ENCODE measurements at regions not wholly inside any gene's neighbourhood (a gene's known extent, or its start where the extent isn't known, plus 50 kb on each side); places are given as distances from the start of the nearest gene placed in this dataset.
"Not testable (repeated sequence)": the region's sequence is repeated elsewhere in the genome, so short reads cannot be mapped to it uniquely, and the experiment has no call there.

DNA sequence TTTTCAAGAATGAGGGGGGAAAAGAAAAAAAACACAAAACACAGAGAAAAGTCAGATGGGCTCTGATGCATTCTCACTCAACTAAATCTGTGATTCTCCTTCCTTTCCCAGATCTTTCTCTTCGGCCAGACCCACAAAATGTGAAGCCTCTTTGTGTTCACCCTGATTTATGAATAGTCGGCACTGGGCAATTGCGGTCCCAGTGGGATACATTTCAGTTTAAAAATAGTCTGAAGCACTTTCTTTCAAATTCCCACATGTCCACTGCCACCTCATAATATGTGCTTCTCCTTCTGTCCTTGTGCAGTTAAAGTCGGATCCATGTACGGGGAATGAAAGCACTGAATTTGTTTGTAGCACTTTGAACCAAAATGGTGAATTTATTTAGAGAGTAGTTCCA, 995.4 kb upstream of the WWC1 start:
- no peaks in the 10 kb centered on the region for H3K79me2 ChIP-seq (ENCODE audit: insufficient read depth, low read length)
- peaks cover 0 to 3% of the 10 kb centered on the region in 2 donors for H3K9me3 ChIP-seq (replicated peaks in 1 of 2; ENCODE audit: control insufficient read depth in 1 of 2, insufficient read depth in 1 of 2, low read length in 2 of 2)
- H3K9ac ChIP-seq (ENCODE audit: insufficient read depth, low read length, poor library complexity, severe bottlenecking) = no peak overlapping the region
- no peak overlapping the region for H2AFZ ChIP-seq (ENCODE audit: insufficient read depth, low read depth, low read length, poor library complexity, severe bottlenecking)
- H3K27ac ChIP-seq (ENCODE audit: low read depth in 1 of 2, low read length in 2 of 2) = no peak overlapping the region
- Mint-ChIP-seq H3K36me3 (no peaks in the 10 kb centered on the region), H3K27ac (no peak overlapping the region), H3K4me3 (no peak overlapping the region), H3K9me3 (peaks cover 7 to 19% (median 13%) of the 10 kb centered on the region in 7 donors), H3K4me1 (no peaks in the 10 kb centered on the region), H3K27me3 (ENCODE audit: low read depth in 3 of 3) (peaks cover 0 to 2% (median 0%) of the 10 kb centered on the region in 3 donors)
- H4K20me1 ChIP-seq (ENCODE audit: insufficient read depth, low read length) = no peaks in the 10 kb centered on the region
- intact Hi-C loops (cut with micrococcal nuclease) = no loop called here
- WGBS (ENCODE audit: insufficient coverage) = 67% methylated on average over 1 of the region's 5 CpGs
- no peaks in the 10 kb centered on the region for H3K36me3 ChIP-seq (replicated peaks in 1 of 2; ENCODE audit: control insufficient read depth in 1 of 2, insufficient read depth in 2 of 2, low read length in 2 of 2)
- no peaks in the 10 kb centered on the region for H3K27me3 ChIP-seq (ENCODE audit: control insufficient read depth in 2 of 2, insufficient read depth in 2 of 2, low read length in 2 of 2)
- no peak for DNase-seq
- no peak for TF ChIP-seq CTCF (IDR thresholded peaks at IDR 0.05)
- H3K4me2 ChIP-seq (replicated peaks; ENCODE audit: extremely low read depth, low read length, poor library complexity, severe bottlenecking) = no peak overlapping the region
- H3K4me3 ChIP-seq (replicated peaks in 1 of 3; ENCODE audit: low read depth in 2 of 3, low read length in 3 of 3) = no peak overlapping the region
- H3K4me1 ChIP-seq (ENCODE audit: control insufficient read depth in 1 of 2, insufficient read depth in 2 of 2, low read length in 2 of 2) = no peaks in the 10 kb centered on the region

GRCh38 chr5:167296661-167297060, 994.8 kb upstream of the WWC1 start:
- peaks cover 11 to 23% (median 17%) of the 10 kb centered on the region in 7 donors for H3K9me3 Mint-ChIP-seq

GRCh38 chr5:167299861-167300260, 991.6 kb upstream of the WWC1 start:
- H3K36me3 Mint-ChIP-seq; H3K27ac Mint-ChIP-seq; DNase-seq; H3K9me3 ChIP-seq (replicated peaks in 1 of 2; ENCODE audit: control insufficient read depth in 1 of 2, insufficient read depth in 1 of 2, low read length in 2 of 2); H3K4me2 ChIP-seq (replicated peaks; ENCODE audit: extremely low read depth, low read length, poor library complexity, severe bottlenecking); H3K27ac ChIP-seq (ENCODE audit: low read depth in 1 of 2, low read length in 2 of 2); H3K9ac ChIP-seq (ENCODE audit: insufficient read depth, low read length, poor library complexity, severe bottlenecking); intact Hi-C loops (cut with micrococcal nuclease); H3K4me3 ChIP-seq (replicated peaks in 1 of 3; ENCODE audit: low read depth in 2 of 3, low read length in 3 of 3); H4K20me1 ChIP-seq (ENCODE audit: insufficient read depth, low read length); H3K27me3 ChIP-seq (ENCODE audit: control insufficient read depth in 2 of 2, insufficient read depth in 2 of 2, low read length in 2 of 2); H2AFZ ChIP-seq (ENCODE audit: insufficient read depth, low read depth, low read length, poor library complexity, severe bottlenecking); H3K27me3 Mint-ChIP-seq (ENCODE audit: low read depth in 3 of 3); H3K4me3 Mint-ChIP-seq; H3K4me1 Mint-ChIP-seq; H3K36me3 ChIP-seq (replicated peaks in 1 of 2; ENCODE audit: control insufficient read depth in 1 of 2, insufficient read depth in 2 of 2, low read length in 2 of 2); H3K4me1 ChIP-seq (ENCODE audit: control insufficient read depth in 1 of 2, insufficient read depth in 2 of 2, low read length in 2 of 2); H3K79me2 ChIP-seq (ENCODE audit: insufficient read depth, low read length): not testable (repeated sequence)
- peaks cover 11 to 29% (median 22%) of the 10 kb centered on the region in 7 donors for H3K9me3 Mint-ChIP-seq
- WGBS (ENCODE audit: insufficient coverage) = 88% methylated on average over 6 of the region's 7 CpGs

More at GRCh38 chr5:167296661-167297060, 994.8 kb upstream of the WWC1 start:
- Histone ChIP-seq H3K27me3 (ENCODE audit: control insufficient read depth in 2 of 2, insufficient read depth in 2 of 2, low read length in 2 of 2) (no peaks in the 10 kb centered on the region), H4K20me1 (ENCODE audit: insufficient read depth, low read length) (no peaks in the 10 kb centered on the region), H3K27ac (ENCODE audit: low read depth in 1 of 2, low read length in 2 of 2) (no peak overlapping the region), H3K9me3 (replicated peaks in 1 of 2; ENCODE audit: control insufficient read depth in 1 of 2, insufficient read depth in 1 of 2, low read length in 2 of 2) (peaks cover 0 to 3% of the 10 kb centered on the region in 2 donors), H3K4me1 (ENCODE audit: control insufficient read depth in 1 of 2, insufficient read depth in 2 of 2, low read length in 2 of 2) (no peaks in the 10 kb centered on the region), H3K4me3 (replicated peaks in 1 of 3; ENCODE audit: low read depth in 2 of 3, low read length in 3 of 3) (no peak overlapping the region), H3K9ac (ENCODE audit: insufficient read depth, low read length, poor library complexity, severe bottlenecking) (no peak overlapping the region), H2AFZ (ENCODE audit: insufficient read depth, low read depth, low read length, poor library complexity, severe bottlenecking) (no peak overlapping the region), H3K4me2 (replicated peaks; ENCODE audit: extremely low read depth, low read length, poor library complexity, severe bottlenecking) (no peak overlapping the region), H3K79me2 (ENCODE audit: insufficient read depth, low read length) (no peaks in the 10 kb centered on the region), H3K36me3 (replicated peaks in 1 of 2; ENCODE audit: control insufficient read depth in 1 of 2, insufficient read depth in 2 of 2, low read length in 2 of 2) (no peaks in the 10 kb centered on the region)
- no peak for TF ChIP-seq CTCF (IDR thresholded peaks at IDR 0.05)
- no peak overlapping the region for H3K27ac Mint-ChIP-seq
- no peak for DNase-seq
- H3K4me3 Mint-ChIP-seq = no peak overlapping the region
- H3K36me3 Mint-ChIP-seq = no peaks in the 10 kb centered on the region
- no peaks in the 10 kb centered on the region for H3K4me1 Mint-ChIP-seq
- intact Hi-C loops (cut with micrococcal nuclease) = no loop called here
- WGBS (ENCODE audit: insufficient coverage) = 100% methylated on average over 1 of the region's 1 CpG
- H3K27me3 Mint-ChIP-seq (ENCODE audit: low read depth in 3 of 3) = peaks cover 0 to 2% (median 0%) of the 10 kb centered on the region in 3 donors

All from CD14-positive monocyte (primary cell).